A673 (cell line): ENCODE measurements at regions not wholly inside any gene's neighbourhood (a gene's known extent, or its start where the extent isn't known, plus 50 kb on each side); places are given as distances from the start of the nearest gene placed in this dataset.
"Not testable (repeated sequence)": the region's sequence is repeated elsewhere in the genome, so short reads cannot be mapped to it uniquely, and the experiment has no call there.

Experiments used
- BruUV-seq: library from RNA; stranded (reverse); fragments of 400-500 nt; replicated peaks from 2 replicates; lab custom pipeline; 2021; lab: Mats Ljungman, UMichigan
- CTCF ChIA-PET: fragments of 300-600 bp; sonication (Branson Sonifier 250); formaldehyde crosslinking; loops from one replicate; lab custom pipeline; 2022; ENCODE audit warnings: antibody characterized with exemption; lab: Charles Lee
- POLR2A ChIA-PET: fragments of 300-600 bp; sonication (Branson Sonifier 250); formaldehyde crosslinking; loops from one replicate; lab custom pipeline; 2022; ENCODE audit warnings: antibody characterized with exemption; ENCODE audit not compliant: low non-redundant PET; lab: Charles Lee
- DNase-seq: peaks from one replicate; pipeline ENCODE4 v3.0.0-alpha.2; 2015; ENCODE audit warnings: low spot score
- H3K27ac ChIP-seq: fragments of 200-600 bp; sonication (generic); 2 replicates; pipeline ENCODE4 v1.5.1; 2016; ENCODE audit warnings: mixed run types, low read depth, mild to moderate bottlenecking, mixed read lengths, antibody characterized with exemption, low read length; ENCODE audit not compliant: poor library complexity, severe bottlenecking
- H3K27me3 ChIP-seq: fragments of 200-600 bp; sonication (generic); replicated peaks from 2 replicates; pipeline ENCODE4 v1.6.1; 2017; ENCODE audit warnings: mixed run types, low read depth, mild to moderate bottlenecking, mixed read lengths, antibody characterized with exemption, low read length; ENCODE audit not compliant: insufficient read depth, poor library complexity
- H3K36me3 ChIP-seq: fragments of 200-600 bp; sonication (generic); 2 replicates; pipeline ENCODE4 v1.6.1; 2016; ENCODE audit warnings: mixed run types, mild to moderate bottlenecking, mixed read lengths, antibody characterized with exemption, low read length; ENCODE audit not compliant: insufficient read depth, poor library complexity, severe bottlenecking
- H3K4me1 ChIP-seq: fragments of 200-600 bp; sonication (generic); 2 replicates; pipeline ENCODE4 v1.6.1; 2017; ENCODE audit warnings: mixed run types, mild to moderate bottlenecking, mixed read lengths, antibody characterized with exemption, low read length; ENCODE audit not compliant: insufficient read depth, poor library complexity, severe bottlenecking
- H3K4me3 ChIP-seq: fragments of 200-600 bp; sonication (generic); 2 replicates; pipeline ENCODE4 v1.5.1; 2016; ENCODE audit warnings: low read depth, mixed run types, mild to moderate bottlenecking, mixed read lengths, low read length; ENCODE audit not compliant: poor library complexity, severe bottlenecking
- H3K9me3 ChIP-seq: fragments of 200-600 bp; sonication (generic); 2 replicates; pipeline ENCODE4 v1.6.1; 2016; ENCODE audit warnings: mixed run types, low read depth, mild to moderate bottlenecking, mixed read lengths, antibody characterized with exemption, low read length; ENCODE audit not compliant: poor library complexity, severe bottlenecking
- EZH2 ChIP-seq: fragments of 200-600 bp; sonication (generic); IDR thresholded peaks from 2 replicates; pipeline ENCODE4 v1.6.1; 2017; ENCODE audit warnings: borderline replicate concordance, low read depth, mild to moderate bottlenecking, mixed read lengths, antibody characterized with exemption, low read length; ENCODE audit not compliant: poor library complexity, severe bottlenecking
- intact Hi-C: fragments of 100-400 bp; cut with micrococcal nuclease; formaldehyde crosslinking; loops from one replicate; pipeline ENCODE4 v1.10.0; 2022; ENCODE audit not compliant: unreplicated experiment
- TF ChIP-seq, protein P1 (sequence below): fragments of 300-800, 200-600 bp; sonication (generic); conservative IDR thresholded peaks from 2 replicates; pipeline ENCODE4 v1.5.1; 2017; ENCODE audit warnings: low read depth, mild to moderate bottlenecking, antibody characterized with exemption, low read length, moderate library complexity, mixed read lengths

DNA sequence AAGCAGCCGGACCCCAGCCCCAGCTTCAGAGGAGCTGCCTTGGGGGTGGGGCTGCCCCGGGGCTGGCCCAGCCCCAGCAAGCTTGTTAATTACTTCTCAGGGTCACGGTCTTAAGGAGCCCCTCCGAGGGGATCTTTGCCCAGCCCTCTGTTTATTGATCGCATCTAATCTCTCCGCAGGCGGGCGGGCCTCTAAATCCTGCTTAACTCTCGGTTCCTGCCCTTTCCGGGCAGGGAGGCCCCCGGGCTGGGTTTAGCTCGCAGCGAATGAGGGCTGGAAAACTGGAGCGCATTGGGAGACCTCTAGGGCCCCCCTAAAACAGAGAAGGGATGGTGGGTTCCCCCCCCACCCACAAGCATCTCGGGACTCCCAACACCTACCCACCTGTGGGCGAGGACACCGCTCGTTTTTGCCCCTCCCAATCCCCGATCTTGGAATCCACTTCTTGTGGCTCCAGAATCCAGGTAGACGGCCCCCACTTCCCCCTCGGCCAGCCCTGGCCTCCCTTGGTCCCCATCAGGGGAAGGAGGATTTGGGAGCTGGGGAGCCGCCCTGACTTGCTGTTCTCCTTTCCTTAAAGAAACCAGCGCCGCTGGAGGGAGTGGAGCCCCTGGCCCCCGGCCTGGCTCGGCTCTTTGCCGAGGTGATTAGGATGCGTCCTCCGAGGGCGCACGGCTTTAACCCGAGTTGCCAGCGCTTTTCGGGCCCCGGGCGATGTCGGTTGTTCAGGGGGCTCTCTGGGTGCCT lies 59.5 kb upstream of the ADGRL1 start:
- intact Hi-C loops, result no loop called here

DNA sequence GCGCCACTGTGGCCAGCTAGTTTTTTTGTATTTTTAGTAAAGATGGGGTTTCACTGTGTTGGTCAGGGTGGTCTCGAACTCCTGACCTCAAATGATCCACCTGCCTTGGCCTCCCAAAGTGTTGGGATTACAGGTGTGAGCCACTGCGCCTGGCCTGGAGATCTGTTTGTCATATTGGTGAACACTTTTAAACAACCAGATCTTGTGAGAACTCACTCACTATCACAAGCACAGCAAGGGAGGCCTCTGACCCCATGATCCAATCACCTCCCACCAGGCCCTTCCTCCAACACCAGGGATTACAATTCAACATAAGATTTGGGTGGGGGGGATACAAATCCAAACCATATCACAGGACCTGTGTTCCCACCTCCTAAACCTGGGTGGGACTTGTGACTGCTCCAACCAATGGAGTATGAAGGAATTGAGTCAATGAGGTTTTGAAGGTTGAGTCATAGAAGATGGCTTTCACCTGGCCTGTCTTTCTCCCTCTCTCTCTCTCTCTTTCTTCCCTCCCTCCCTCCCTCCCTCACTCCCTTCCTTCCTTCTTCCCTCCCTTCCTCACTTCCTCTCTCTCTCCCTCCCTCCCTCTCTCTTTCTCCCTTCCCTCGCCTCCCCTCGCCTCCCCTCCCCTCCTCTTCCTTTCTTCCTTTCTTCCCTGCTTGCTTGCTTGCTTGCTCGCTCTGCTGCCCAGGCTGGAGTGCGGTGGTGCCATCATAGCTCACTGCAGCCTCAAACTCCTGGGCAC lies 50.1 kb upstream of the ADGRL1 start:
- H3K4me1 ChIP-seq, BruUV-seq, H3K9me3 ChIP-seq, intact Hi-C loops, DNase-seq, H3K27ac ChIP-seq, H3K36me3 ChIP-seq, H3K27me3 ChIP-seq, POLR2A ChIA-PET, H3K4me3 ChIP-seq: not testable (repeated sequence)
- CTCF ChIA-PET, result interaction anchor here (0.6 kb wide), 1 partner anchor 13 kb away, joined by 3 read pairs; no protein-coding TSS in a partner anchor

More for the DNA sequence above, 59.5 kb upstream of the ADGRL1 start:
- ChIA-PET CTCF (no interaction called here), POLR2A (no interaction called here)
- Histone ChIP-seq H3K4me3 (no peak overlapping the region), H3K27ac (no peak overlapping the region), H3K27me3 (no peaks in the 10 kb centered on the region), H3K4me1 (no peaks in the 10 kb centered on the region), H3K36me3 (no peaks in the 10 kb centered on the region), H3K9me3 (no peaks in the 10 kb centered on the region)
- BruUV-seq, result no TSS peak
- TF ChIP-seq EZH2, result no peak
- TF ChIP-seq, protein P1, sequence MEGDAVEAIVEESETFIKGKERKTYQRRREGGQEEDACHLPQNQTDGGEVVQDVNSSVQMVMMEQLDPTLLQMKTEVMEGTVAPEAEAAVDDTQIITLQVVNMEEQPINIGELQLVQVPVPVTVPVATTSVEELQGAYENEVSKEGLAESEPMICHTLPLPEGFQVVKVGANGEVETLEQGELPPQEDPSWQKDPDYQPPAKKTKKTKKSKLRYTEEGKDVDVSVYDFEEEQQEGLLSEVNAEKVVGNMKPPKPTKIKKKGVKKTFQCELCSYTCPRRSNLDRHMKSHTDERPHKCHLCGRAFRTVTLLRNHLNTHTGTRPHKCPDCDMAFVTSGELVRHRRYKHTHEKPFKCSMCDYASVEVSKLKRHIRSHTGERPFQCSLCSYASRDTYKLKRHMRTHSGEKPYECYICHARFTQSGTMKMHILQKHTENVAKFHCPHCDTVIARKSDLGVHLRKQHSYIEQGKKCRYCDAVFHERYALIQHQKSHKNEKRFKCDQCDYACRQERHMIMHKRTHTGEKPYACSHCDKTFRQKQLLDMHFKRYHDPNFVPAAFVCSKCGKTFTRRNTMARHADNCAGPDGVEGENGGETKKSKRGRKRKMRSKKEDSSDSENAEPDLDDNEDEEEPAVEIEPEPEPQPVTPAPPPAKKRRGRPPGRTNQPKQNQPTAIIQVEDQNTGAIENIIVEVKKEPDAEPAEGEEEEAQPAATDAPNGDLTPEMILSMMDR, result no peak
- no peak for DNase-seq
